Astrocyte of the cerebellum (primary cell): ENCODE measurements at regions not wholly inside any gene's neighbourhood (a gene's known extent, or its start where the extent isn't known, plus 50 kb on each side); places are given as distances from the start of the nearest gene placed in this dataset.
"Not testable (repeated sequence)": the region's sequence is repeated elsewhere in the genome, so short reads cannot be mapped to it uniquely, and the experiment has no call there.

Source experiments
- DNase-seq: peaks from one replicate; pipeline ENCODE4 v3.0.0-alpha.2; 2011; ENCODE audit warnings: low read depth
- H3K4me3 ChIP-seq: 2 replicates; pipeline ENCODE4 v1.5.1; 2011; ENCODE audit warnings: mild to moderate bottlenecking, low read depth, low read length, moderate library complexity
- in situ Hi-C: cut with HindIII; loops from 2 replicates; pipeline ENCODE4 v1.10.0; 2017; ENCODE audit warnings: low sequenced_read_pairs
- TF ChIP-seq, protein P1 (sequence below): IDR thresholded peaks from 2 replicates; pipeline ENCODE4 v1.5.1; 2012; ENCODE audit warnings: low read length, low read depth, moderate library complexity, mild to moderate bottlenecking; ENCODE audit errors: missing control alignments

DNA sequence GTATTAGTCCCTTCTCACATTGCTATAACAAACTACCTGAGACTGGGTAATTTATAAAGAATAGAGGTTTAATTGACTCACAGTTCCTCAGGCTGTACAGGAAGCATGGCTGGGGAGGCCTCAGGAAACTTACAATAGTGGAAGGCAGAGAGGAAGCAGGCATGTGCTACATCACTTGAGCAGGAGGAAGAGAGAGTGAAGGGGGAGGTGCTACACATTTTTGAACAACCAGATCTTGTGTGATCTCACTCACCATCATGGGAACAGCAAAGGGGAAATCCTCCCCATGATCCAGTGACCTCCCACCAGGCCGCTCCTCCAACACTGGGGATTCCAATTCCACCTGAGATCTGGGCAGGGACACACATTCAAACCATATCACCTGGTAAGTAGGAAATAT lies 630.6 kb downstream of the QKI start:
- TF ChIP-seq, protein P1, sequence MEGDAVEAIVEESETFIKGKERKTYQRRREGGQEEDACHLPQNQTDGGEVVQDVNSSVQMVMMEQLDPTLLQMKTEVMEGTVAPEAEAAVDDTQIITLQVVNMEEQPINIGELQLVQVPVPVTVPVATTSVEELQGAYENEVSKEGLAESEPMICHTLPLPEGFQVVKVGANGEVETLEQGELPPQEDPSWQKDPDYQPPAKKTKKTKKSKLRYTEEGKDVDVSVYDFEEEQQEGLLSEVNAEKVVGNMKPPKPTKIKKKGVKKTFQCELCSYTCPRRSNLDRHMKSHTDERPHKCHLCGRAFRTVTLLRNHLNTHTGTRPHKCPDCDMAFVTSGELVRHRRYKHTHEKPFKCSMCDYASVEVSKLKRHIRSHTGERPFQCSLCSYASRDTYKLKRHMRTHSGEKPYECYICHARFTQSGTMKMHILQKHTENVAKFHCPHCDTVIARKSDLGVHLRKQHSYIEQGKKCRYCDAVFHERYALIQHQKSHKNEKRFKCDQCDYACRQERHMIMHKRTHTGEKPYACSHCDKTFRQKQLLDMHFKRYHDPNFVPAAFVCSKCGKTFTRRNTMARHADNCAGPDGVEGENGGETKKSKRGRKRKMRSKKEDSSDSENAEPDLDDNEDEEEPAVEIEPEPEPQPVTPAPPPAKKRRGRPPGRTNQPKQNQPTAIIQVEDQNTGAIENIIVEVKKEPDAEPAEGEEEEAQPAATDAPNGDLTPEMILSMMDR: no peak

DNA sequence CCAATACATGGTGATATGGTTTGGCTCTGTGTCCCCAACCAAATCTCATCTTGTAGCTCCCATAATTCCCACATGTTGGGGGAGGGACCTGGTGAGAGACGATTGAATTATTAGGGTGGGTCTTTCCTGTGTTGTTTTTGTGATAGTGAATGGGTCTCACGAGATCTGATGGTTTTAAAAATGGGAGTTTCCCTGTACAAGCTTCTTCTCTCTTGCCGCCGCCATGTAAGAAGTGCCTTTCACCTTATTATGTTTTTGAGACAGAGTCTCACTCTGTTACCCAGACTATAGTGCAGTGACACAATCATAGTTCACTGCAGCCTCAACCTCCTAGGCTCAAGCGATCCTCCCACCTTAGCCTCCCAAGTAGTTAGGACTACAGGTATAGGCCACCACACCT lies 629.1 kb downstream of the QKI start:
- in situ Hi-C loops, DNase-seq: not testable (repeated sequence)

More for the DNA sequence above, 630.6 kb downstream of the QKI start:
- no peak overlapping the region for H3K4me3 ChIP-seq
- in situ Hi-C loops: no loop called here
- no peak for DNase-seq

DNA sequence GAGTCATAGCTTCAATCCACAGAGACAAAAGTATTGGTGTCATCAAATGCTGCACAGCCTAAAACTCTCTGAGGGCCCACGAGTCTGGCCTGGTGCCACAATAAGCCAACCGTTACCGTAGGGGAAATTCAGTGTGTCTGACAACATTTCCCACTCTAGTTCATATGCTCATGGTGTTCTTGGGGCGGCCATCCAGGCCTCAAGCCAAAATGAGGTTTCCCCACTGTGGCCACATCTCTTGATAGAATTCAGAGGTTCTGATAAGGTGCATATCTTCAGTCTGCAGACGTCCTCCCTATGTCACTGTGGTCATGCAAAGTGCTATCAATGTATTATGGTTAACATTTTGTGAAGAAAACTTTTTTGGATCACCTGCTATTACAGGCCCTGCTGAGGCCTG lies 627.7 kb downstream of the QKI start:
- H3K4me3 ChIP-seq: no peak overlapping the region
- TF ChIP-seq, protein P1: no peak
- in situ Hi-C loops: no loop called here
- DNase-seq: no peak

More for the DNA sequence above, 629.1 kb downstream of the QKI start:
- not testable (repeated sequence) for H3K4me3 ChIP-seq

DNA sequence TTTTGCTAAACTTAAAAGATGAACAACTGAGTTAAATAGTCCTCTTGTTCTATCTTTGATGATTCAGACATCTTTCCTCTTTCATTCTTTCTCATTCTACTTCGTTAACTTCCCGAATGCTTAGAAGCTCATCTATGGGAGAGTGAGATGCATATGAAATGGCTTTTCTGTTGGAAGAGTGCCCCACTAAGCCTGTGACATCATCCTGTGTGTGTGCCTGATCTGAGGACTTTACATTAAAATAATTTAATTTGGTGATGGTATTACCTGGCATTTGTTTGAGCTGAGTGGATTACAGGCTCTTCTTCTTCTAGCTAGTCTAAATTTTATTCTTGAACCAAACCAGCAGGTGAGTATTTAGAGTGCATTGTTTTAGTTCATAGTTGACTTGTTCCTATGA lies 626.5 kb downstream of the QKI start:
- no peak for DNase-seq
- H3K4me3 ChIP-seq: no peak overlapping the region
- in situ Hi-C loops: no loop called here
- TF ChIP-seq, protein P1: no peak

DNA sequence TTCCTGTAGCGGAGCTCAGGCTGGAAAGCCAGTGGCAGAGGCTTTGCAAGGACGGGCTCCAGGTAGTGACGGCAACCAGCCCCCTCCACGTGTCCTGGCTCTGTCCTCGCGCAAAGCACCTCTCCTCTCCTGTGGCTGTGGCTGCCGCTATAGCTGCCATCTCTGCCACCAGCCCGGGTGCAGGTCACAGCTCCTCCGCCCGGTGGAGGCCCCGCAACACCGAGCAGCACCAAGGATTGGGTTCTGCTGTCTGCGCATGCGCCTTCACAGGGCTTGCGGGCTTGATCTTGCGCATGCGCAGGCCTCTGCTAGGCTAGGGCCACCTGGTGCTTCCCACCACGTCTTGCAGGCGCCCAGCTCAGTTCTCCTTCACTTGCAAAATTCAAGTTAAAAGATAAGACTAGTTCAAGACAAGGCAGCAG lies 625.4 kb downstream of the QKI start:
- no peak for DNase-seq
- in situ Hi-C loops: no loop called here
- H3K4me3 ChIP-seq: no peak overlapping the region
- TF ChIP-seq, protein P1: no peak

DNA sequence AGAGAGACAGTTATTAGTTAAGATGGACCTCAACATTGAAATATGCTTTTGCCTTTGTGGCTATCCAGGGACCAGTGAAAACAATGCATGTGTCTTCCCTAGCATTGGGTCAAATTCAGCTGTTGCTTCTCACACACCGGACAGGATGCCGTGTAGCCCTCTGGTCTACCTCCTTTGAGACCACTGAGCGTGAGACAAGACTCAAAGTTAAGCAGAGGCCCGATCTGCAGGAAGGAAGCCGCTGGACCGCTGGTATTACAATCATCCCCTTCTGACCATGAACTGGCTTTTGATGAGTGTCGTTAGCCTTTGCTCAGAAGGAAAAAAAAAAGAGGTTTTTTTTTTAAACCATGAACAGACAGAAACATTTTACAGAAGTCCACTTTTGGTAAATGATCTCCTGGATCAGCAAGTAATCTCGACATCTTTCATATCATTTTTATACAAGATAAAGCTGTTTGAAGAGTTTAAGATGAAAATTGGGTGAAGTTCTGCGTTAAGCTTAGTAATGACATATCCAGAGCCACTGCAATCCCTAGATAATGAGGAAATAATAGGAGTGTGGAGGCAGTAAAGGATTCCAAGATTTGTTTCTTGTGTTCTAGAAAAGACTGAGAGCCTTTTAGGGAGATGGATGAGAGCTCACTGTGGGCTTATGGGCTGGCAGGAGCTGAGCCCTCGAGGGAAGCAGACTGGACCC lies 622.8 kb downstream of the QKI start:
- in situ Hi-C loops: no loop called here
- TF ChIP-seq, protein P1: no peak

DNA sequence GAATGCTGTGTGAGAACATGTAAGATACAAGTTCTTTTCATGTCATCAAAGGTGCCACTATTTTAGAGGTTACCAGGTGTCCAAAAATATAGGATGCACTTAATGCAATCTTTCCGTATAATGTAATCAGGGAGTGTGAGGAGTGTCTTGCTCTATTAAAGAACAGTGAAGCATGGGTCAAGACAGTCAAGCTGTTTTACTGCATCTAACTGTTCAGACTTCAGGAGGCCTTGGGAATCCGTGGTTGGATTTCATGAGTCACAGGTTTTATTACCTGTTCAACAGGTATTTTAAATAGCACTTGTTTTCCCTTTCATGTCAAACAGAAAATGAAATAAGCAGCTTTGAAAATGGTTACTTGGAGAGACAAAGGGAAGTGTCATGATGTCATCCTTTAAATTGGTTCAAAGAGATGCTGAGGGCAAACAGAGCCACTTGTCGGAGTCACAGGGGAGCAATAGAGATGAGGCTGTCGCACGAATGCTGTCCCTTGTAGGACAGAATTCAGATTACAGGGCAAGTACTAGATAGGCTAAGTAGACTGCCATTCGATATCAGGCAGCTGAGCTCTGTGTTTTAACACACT lies 621.5 kb downstream of the QKI start:
- TF ChIP-seq, protein P1: no peak
- H3K4me3 ChIP-seq: no peak overlapping the region
- DNase-seq: no peak
- in situ Hi-C loops: no loop called here

More for the DNA sequence above, 622.8 kb downstream of the QKI start:
- no peak for DNase-seq
- no peak overlapping the region for H3K4me3 ChIP-seq
